H1 (cell line): ENCODE measurements at regions not wholly inside any gene's neighbourhood (a gene's known extent, or its start where the extent isn't known, plus 50 kb on each side); places are given as distances from the start of the nearest gene placed in this dataset.

Experiments
- CTCF ChIA-PET: fragments of 300-600 bp; sonication (Branson Sonifier 250); formaldehyde crosslinking; loops from one replicate; lab custom pipeline; 2021; ENCODE audit not compliant: partially characterized antibody; lab: Charles Lee
- POLR2A ChIA-PET: fragments of 300-600 bp; sonication (Branson Sonifier 250); formaldehyde crosslinking; loops from one replicate; lab custom pipeline; 2021; ENCODE audit warnings: inconsistent platforms; ENCODE audit not compliant: partially characterized antibody; lab: Charles Lee
- DNase-seq, 2 experiments: peaks; one replicate each; pipeline versions ENCODE4 v3.0.0 to v3.0.0-alpha.2; 2010 to 2022; ENCODE audit warnings: low spot score in 2 of 2, low read depth in 1 of 2, mixed read lengths in 1 of 2
- FAIRE-seq: peaks from 2 replicates; lab custom pipeline; 2011; peaks lifted over from hg19 to GRCh38; lab: Jason Lieb, UNC
- H2AFZ ChIP-seq: 2 replicates; pipeline ENCODE4 v1.8.1; 2012; ENCODE audit warnings: low read length, inconsistent platforms
- H2AK5ac ChIP-seq: 2 replicates; pipeline ENCODE4 v1.6.1; 2013; ENCODE audit warnings: low read depth, low read length
- H2BK120ac ChIP-seq: replicated peaks from 2 replicates; pipeline ENCODE3; 2013; ENCODE audit warnings: low read depth, low read length, inconsistent platforms
- H2BK12ac ChIP-seq: 2 replicates; pipeline ENCODE4 v1.6.1; 2013; ENCODE audit warnings: low read depth, low read length
- H2BK15ac ChIP-seq: 2 replicates; pipeline ENCODE4 v1.6.1; 2013; ENCODE audit warnings: low read length
- H2BK20ac ChIP-seq: 2 replicates; pipeline ENCODE4 v1.6.1; 2013; ENCODE audit warnings: low read length
- H2BK5ac ChIP-seq: 2 replicates; pipeline ENCODE4 v1.6.1; 2013; ENCODE audit warnings: low read depth, low read length
- H3K14ac ChIP-seq: 2 replicates; pipeline ENCODE4 v1.6.1; 2013; ENCODE audit warnings: inconsistent platforms; ENCODE audit not compliant: insufficient read length
- H3K18ac ChIP-seq: 2 replicates; pipeline ENCODE4 v1.6.1; 2013; ENCODE audit warnings: low read length; ENCODE audit errors: extremely low read depth
- H3K23ac ChIP-seq: 2 replicates; pipeline ENCODE4 v1.6.1; 2013; ENCODE audit warnings: inconsistent platforms; ENCODE audit not compliant: insufficient read length
- H3K23me2 ChIP-seq: 2 replicates; pipeline ENCODE4 v1.6.1; 2013; ENCODE audit warnings: low read depth, low read length
- H3K27ac ChIP-seq: 2 replicates; pipeline ENCODE4 v1.6.1; 2011; ENCODE audit warnings: low read depth, low read length, inconsistent platforms
- H3K27me3 ChIP-seq, 4 experiments: replicated peaks in 1 of 4; 1 replicate in 1 of 4; 2 replicates in 3 of 4; pipeline versions ENCODE4 v1.6.1 to v1.8.1; 2011 to 2013; ENCODE audit warnings: low read length in 3 of 4, mild to moderate bottlenecking in 3 of 4, inconsistent platforms in 2 of 4, mixed read lengths in 2 of 4, moderate library complexity in 1 of 4; ENCODE audit not compliant: control insufficient read depth in 3 of 4, insufficient read depth in 3 of 4; ENCODE audit errors: extremely low read depth in 1 of 4
- H3K36me3 ChIP-seq, 4 experiments: 2 replicates each; pipeline versions ENCODE4 v1.6.1 to v1.8.1; 2011 to 2013; ENCODE audit warnings: mild to moderate bottlenecking in 4 of 4, low read length in 3 of 4, moderate library complexity in 2 of 4, control low read depth in 1 of 4, inconsistent platforms in 1 of 4; ENCODE audit not compliant: insufficient read depth in 4 of 4, control insufficient read depth in 2 of 4
- H3K4ac ChIP-seq: replicated peaks from 2 replicates; pipeline ENCODE3; 2013; ENCODE audit warnings: low read length, low read depth, mixed read lengths, inconsistent platforms; ENCODE audit not compliant: insufficient read length
- H3K4me1 ChIP-seq, 4 experiments: replicated peaks in 1 of 4; 1 replicate in 1 of 4; 2 replicates in 3 of 4; pipeline versions ENCODE4 v1.6.1 to v1.8.1; 2011 to 2013; ENCODE audit warnings: low read length in 3 of 4, inconsistent platforms in 2 of 4, mixed read lengths in 1 of 4; ENCODE audit not compliant: insufficient read depth in 4 of 4, control insufficient read depth in 3 of 4
- H3K4me2 ChIP-seq, 2 experiments: 2 replicates each; pipeline versions ENCODE4 v1.6.1 to v1.8.1; 2011 to 2013; ENCODE audit warnings: low read depth in 2 of 2, low read length in 2 of 2, control low read depth in 1 of 2, inconsistent platforms in 1 of 2, mild to moderate bottlenecking in 1 of 2; ENCODE audit not compliant: insufficient read depth in 1 of 2
- H3K4me3 ChIP-seq, 4 experiments: fragments of 200-600, 300-600 bp in 1 of 4; sonication (generic), shearing (Covaris generic), sonication (Bioruptor Twin) in 1 of 4; 2 replicates each; pipeline versions ENCODE4 v1.5.1 to v1.8.1; 2011 to 2016; ENCODE audit warnings: low read length in 4 of 4, low read depth in 3 of 4, control low read depth in 2 of 4, inconsistent platforms in 2 of 4, mild to moderate bottlenecking in 2 of 4, mixed read lengths in 1 of 4, moderate library complexity in 1 of 4; ENCODE audit not compliant: insufficient read depth in 2 of 4; ENCODE audit errors: extremely low read depth in 1 of 4
- H3K56ac ChIP-seq: replicated peaks from 2 replicates; pipeline ENCODE3; 2013; ENCODE audit warnings: low read depth, mild to moderate bottlenecking, mixed read lengths, low read length, inconsistent platforms; ENCODE audit not compliant: insufficient read length
- H3K79me1 ChIP-seq: 2 replicates; pipeline ENCODE4 v1.6.1; 2013; ENCODE audit warnings: low read depth, low read length, control low read depth
- H3K79me2 ChIP-seq, 2 experiments: 2 replicates each; pipeline versions ENCODE4 v1.6.1 to v1.8.1; 2012 to 2013; ENCODE audit warnings: low read length in 2 of 2, mild to moderate bottlenecking in 2 of 2, inconsistent platforms in 1 of 2; ENCODE audit not compliant: insufficient read depth in 2 of 2, control insufficient read depth in 1 of 2
- H3K9ac ChIP-seq, 4 experiments: replicated peaks in 1 of 4; 1 replicate in 1 of 4; 2 replicates in 3 of 4; pipeline versions ENCODE4 v1.6.1 to v1.8.1; 2011 to 2013; ENCODE audit warnings: low read depth in 3 of 4, low read length in 3 of 4, control low read depth in 2 of 4, mild to moderate bottlenecking in 2 of 4, moderate library complexity in 2 of 4, inconsistent platforms in 1 of 4; ENCODE audit errors: extremely low read depth in 1 of 4
- H3K9me3 ChIP-seq, 2 experiments: 2 replicates each; pipeline versions ENCODE4 v1.6.1 to v1.8.1; 2012 to 2013; ENCODE audit warnings: mild to moderate bottlenecking in 2 of 2, moderate library complexity in 2 of 2, control low read depth in 1 of 2, inconsistent platforms in 1 of 2, low read depth in 1 of 2, low read length in 1 of 2, mixed read lengths in 1 of 2; ENCODE audit not compliant: insufficient read depth in 2 of 2
- H4K20me1 ChIP-seq, 2 experiments: replicated peaks in 1 of 2; 2 replicates each; pipeline versions ENCODE3 to v1.8.1; 2011 to 2013; ENCODE audit warnings: inconsistent platforms in 2 of 2, low read length in 2 of 2, mild to moderate bottlenecking in 1 of 2; ENCODE audit not compliant: insufficient read depth in 2 of 2, control insufficient read depth in 1 of 2
- H4K5ac ChIP-seq: 2 replicates; pipeline ENCODE4 v1.6.1; 2013; ENCODE audit warnings: low read length, low read depth, mixed read lengths, inconsistent platforms; ENCODE audit not compliant: insufficient read length
- H4K8ac ChIP-seq: 2 replicates; pipeline ENCODE4 v1.8.0; 2013; ENCODE audit warnings: mild to moderate bottlenecking, moderate library complexity, low read length, inconsistent platforms; ENCODE audit not compliant: insufficient read depth; ENCODE audit errors: extremely low read depth
- H4K91ac ChIP-seq: replicated peaks from 2 replicates; pipeline ENCODE3; 2013; ENCODE audit warnings: low read length, mixed read lengths, inconsistent platforms; ENCODE audit not compliant: insufficient read length
- EGR1 ChIP-seq: IDR thresholded peaks from 2 replicates; pipeline ENCODE4 v1.6.1; 2011; ENCODE audit warnings: low read depth, low read length, borderline replicate concordance
- NRF1 ChIP-seq: IDR thresholded peaks from 2 replicates; pipeline ENCODE4 v1.6.1; 2011; ENCODE audit warnings: mild to moderate bottlenecking, low read depth, low read length, improper control_type of control experiment
- RBBP5 ChIP-seq: IDR thresholded peaks from 2 replicates; pipeline ENCODE4 v1.7.1; 2012; ENCODE audit warnings: low read depth, mild to moderate bottlenecking, inconsistent platforms, low read length, moderate library complexity, borderline replicate concordance
- SP4 ChIP-seq: IDR thresholded peaks from 2 replicates; pipeline ENCODE4 v1.6.1; 2012; ENCODE audit warnings: low read length, inconsistent platforms
- TAF1 ChIP-seq: IDR thresholded peaks from 2 replicates; pipeline ENCODE4 v1.6.1; 2011; ENCODE audit warnings: mild to moderate bottlenecking, low read depth, low read length
- WGBS, 2 experiments: shearing (Covaris generic) in 1 of 2; methylation state at CpG; one replicate each; pipeline versions ENCODE4 v1.1.6 to v1.1.7; 2013 to 2015; ENCODE audit warnings: low lambda C conversion rate in 2 of 2, mixed read lengths in 2 of 2, inconsistent platforms in 1 of 2, low coverage in 1 of 2, missing lambda C conversion rate in 1 of 2; ENCODE audit not compliant: insufficient replicate concordance in 2 of 2, insufficient coverage in 1 of 2, insufficient read length in 1 of 2; ENCODE audit errors: extremely low coverage in 1 of 2, missing lambda C conversion rate in 1 of 2; 5-methylcytosine and 5-hydroxymethylcytosine counted together

- H3K27ac ChIP-seq: no peak overlapping the region
- H3K23me2 ChIP-seq: no peaks in the 10 kb centered on the region
- no peak overlapping the region for H3K9ac ChIP-seq
- POLR2A ChIA-PET: no interaction called here
- no peak overlapping the region for H3K4me3 ChIP-seq
- no peak overlapping the region for H3K56ac ChIP-seq
- no peaks in the 10 kb centered on the region for H4K20me1 ChIP-seq
- TF ChIP-seq TAF1 (no peak), RBBP5 (no peak), NRF1 (no peak), EGR1 (no peak), SP4 (no peak)
- TF ChIP-seq, all 59 proteins: peak for 0
- H4K8ac ChIP-seq: no peak overlapping the region
- H2BK12ac ChIP-seq: no peak overlapping the region
- no peak overlapping the region for H3K14ac ChIP-seq
- CTCF ChIA-PET: interaction anchor here (0.6 to 1.3 kb wide), 2 partner anchors 54 to 135 kb away, joined by 3 to 4 read pairs; no protein-coding TSS in a partner anchor
- H3K79me1 ChIP-seq: no peaks in the 10 kb centered on the region
- no peak overlapping the region for H4K91ac ChIP-seq
- no peaks in the 10 kb centered on the region for H3K79me2 ChIP-seq
- no peak overlapping the region for H3K4me2 ChIP-seq
- H2AK5ac ChIP-seq: no peak overlapping the region
- no peak overlapping the region for H3K18ac ChIP-seq
- no peak overlapping the region for H3K23ac ChIP-seq
- no peak overlapping the region for H4K5ac ChIP-seq
- DNase-seq (no peak), FAIRE-seq (no peak)
- H3K4ac ChIP-seq: no peak overlapping the region
- no peaks in the 10 kb centered on the region for H3K36me3 ChIP-seq
- no peaks in the 10 kb centered on the region for H3K27me3 ChIP-seq
- H2AFZ ChIP-seq: no peak overlapping the region
- no peaks in the 10 kb centered on the region for H3K9me3 ChIP-seq
- no peak overlapping the region for H2BK20ac ChIP-seq
- H3K4me1 ChIP-seq: no peaks in the 10 kb centered on the region
- 85% methylated on average over 2 of the region's 2 CpGs; no CpG with 5 or more reads in 1 of the 2 experiments for WGBS, 2 experiments
- H2BK120ac ChIP-seq: no peak overlapping the region
- no peak overlapping the region for H2BK5ac ChIP-seq
- H2BK15ac ChIP-seq: no peak overlapping the region
Observed at GRCh38 chr4:27947302-27947701, 1086.7 kb downstream of the STIM2 start.
